DOHH2 (cell line): ENCODE measurements at regions not wholly inside any gene's neighbourhood (a gene's known extent, or its start where the extent isn't known, plus 50 kb on each side); places are given as distances from the start of the nearest gene placed in this dataset.

ENCODE experiments used
- H3F3A ChIP-seq: fragments of 200-600 bp; sonication (generic), shearing (Covaris generic); 2 replicates; pipeline ENCODE4 v1.6.0; 2016; ENCODE audit warnings: antibody characterized with exemption, mild to moderate bottlenecking; ENCODE audit not compliant: control insufficient read depth, insufficient read depth
- H3K27ac ChIP-seq: fragments of 200-600 bp; sonication (generic); 2 replicates; pipeline ENCODE4 v1.5.1; 2014; ENCODE audit warnings: low read depth, mild to moderate bottlenecking, low read length, moderate library complexity
- H3K27me3 ChIP-seq: fragments of 200-600 bp; sonication (generic); 2 replicates; pipeline ENCODE4 v1.6.1; 2014; ENCODE audit warnings: mild to moderate bottlenecking, low read length, mixed read lengths; ENCODE audit not compliant: control insufficient read depth
- H3K36me3 ChIP-seq: fragments of 200-600 bp; sonication (generic); 2 replicates; pipeline ENCODE4 v1.6.1; 2014; ENCODE audit warnings: mild to moderate bottlenecking, low read length, moderate library complexity, mixed read lengths; ENCODE audit not compliant: control insufficient read depth
- H3K4me1 ChIP-seq: fragments of 200-600 bp; sonication (generic); 2 replicates; pipeline ENCODE4 v1.6.1; 2014; ENCODE audit warnings: mild to moderate bottlenecking, low read length, mixed read lengths; ENCODE audit not compliant: control insufficient read depth
- H3K4me2 ChIP-seq: fragments of 200-600 bp; sonication (generic); 2 replicates; pipeline ENCODE4 v1.6.0; 2014; ENCODE audit warnings: mild to moderate bottlenecking, low read length, moderate library complexity
- H3K4me3 ChIP-seq: fragments of 200-600 bp; sonication (generic); 2 replicates; pipeline ENCODE4 v1.5.1; 2014; ENCODE audit warnings: mild to moderate bottlenecking, low read length, mixed read lengths
- H3K79me2 ChIP-seq: fragments of 200-600 bp; sonication (generic); 2 replicates; pipeline ENCODE4 v1.6.1; 2014; ENCODE audit warnings: mild to moderate bottlenecking, low read length, mixed read lengths; ENCODE audit not compliant: control insufficient read depth
- H3K9me2 ChIP-seq: fragments of 200-600 bp; sonication (generic); replicated peaks from 2 replicates; pipeline ENCODE4 v1.6.1; 2014; ENCODE audit warnings: mild to moderate bottlenecking, low read length, mixed read lengths; ENCODE audit not compliant: control insufficient read depth
- H3K9me3 ChIP-seq: fragments of 200-600 bp; sonication (generic); 2 replicates; pipeline ENCODE4 v1.6.1; 2014; ENCODE audit warnings: antibody characterized with exemption, low read length, mixed read lengths; ENCODE audit not compliant: control insufficient read depth, insufficient read depth
- H4K20me1 ChIP-seq: fragments of 200-600 bp; sonication (generic); 2 replicates; pipeline ENCODE4 v1.6.0; 2014; ENCODE audit warnings: low read depth, mild to moderate bottlenecking, antibody characterized with exemption, low read length, moderate library complexity; ENCODE audit not compliant: control insufficient read depth, insufficient read depth
- EZH2phosphoT487 ChIP-seq: fragments of 200-600 bp; sonication (generic); IDR thresholded peaks from 2 replicates; pipeline ENCODE4 v1.6.1; 2017; ENCODE audit warnings: borderline replicate concordance, mild to moderate bottlenecking, antibody characterized with exemption, low read length, moderate library complexity, mixed read lengths
- TF ChIP-seq, protein P1 (sequence below): fragments of 200-600 bp; sonication (generic); IDR thresholded peaks from one replicate; pipeline ENCODE4 v1.5.1; 2014; ENCODE audit warnings: antibody characterized with exemption, mild to moderate bottlenecking, low read depth, low read length; ENCODE audit not compliant: poor library complexity, severe bottlenecking

DNA sequence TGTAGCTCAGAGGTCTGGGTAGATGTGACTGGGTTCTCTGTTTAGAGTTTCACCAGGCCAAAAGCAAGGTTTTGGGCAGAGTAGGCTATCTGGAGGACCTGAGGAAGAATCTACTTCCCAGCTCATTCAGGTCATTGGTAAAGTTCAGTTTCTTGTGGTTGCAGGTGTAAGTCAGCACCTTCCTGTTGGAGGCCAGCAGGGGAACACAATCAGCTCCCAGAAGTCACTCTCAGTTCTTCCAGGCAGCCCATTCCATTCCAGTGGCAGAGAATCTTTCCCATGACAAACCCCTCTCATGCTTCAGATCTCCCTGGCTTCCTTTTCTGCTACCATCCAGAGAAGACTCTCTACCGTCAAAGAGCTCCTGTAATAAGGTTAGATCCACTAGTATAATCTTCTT lies 176.2 kb upstream of the UFM1 start:
- H3K4me2 ChIP-seq, result no peak overlapping the region
- H3F3A ChIP-seq, result no peaks in the 10 kb centered on the region
- H3K79me2 ChIP-seq, result no peaks in the 10 kb centered on the region
- no peaks in the 10 kb centered on the region for H3K27me3 ChIP-seq
- no peak overlapping the region for H3K4me3 ChIP-seq
- no peaks in the 10 kb centered on the region for H3K4me1 ChIP-seq
- H3K27ac ChIP-seq, result no peak overlapping the region
- no peaks in the 10 kb centered on the region for H4K20me1 ChIP-seq
- no peaks in the 10 kb centered on the region for H3K9me3 ChIP-seq
- no peaks in the 10 kb centered on the region for H3K9me2 ChIP-seq
- TF ChIP-seq, protein P1, sequence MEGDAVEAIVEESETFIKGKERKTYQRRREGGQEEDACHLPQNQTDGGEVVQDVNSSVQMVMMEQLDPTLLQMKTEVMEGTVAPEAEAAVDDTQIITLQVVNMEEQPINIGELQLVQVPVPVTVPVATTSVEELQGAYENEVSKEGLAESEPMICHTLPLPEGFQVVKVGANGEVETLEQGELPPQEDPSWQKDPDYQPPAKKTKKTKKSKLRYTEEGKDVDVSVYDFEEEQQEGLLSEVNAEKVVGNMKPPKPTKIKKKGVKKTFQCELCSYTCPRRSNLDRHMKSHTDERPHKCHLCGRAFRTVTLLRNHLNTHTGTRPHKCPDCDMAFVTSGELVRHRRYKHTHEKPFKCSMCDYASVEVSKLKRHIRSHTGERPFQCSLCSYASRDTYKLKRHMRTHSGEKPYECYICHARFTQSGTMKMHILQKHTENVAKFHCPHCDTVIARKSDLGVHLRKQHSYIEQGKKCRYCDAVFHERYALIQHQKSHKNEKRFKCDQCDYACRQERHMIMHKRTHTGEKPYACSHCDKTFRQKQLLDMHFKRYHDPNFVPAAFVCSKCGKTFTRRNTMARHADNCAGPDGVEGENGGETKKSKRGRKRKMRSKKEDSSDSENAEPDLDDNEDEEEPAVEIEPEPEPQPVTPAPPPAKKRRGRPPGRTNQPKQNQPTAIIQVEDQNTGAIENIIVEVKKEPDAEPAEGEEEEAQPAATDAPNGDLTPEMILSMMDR, result no peak
- TF ChIP-seq EZH2phosphoT487, result no peak
- no peaks in the 10 kb centered on the region for H3K36me3 ChIP-seq

DNA sequence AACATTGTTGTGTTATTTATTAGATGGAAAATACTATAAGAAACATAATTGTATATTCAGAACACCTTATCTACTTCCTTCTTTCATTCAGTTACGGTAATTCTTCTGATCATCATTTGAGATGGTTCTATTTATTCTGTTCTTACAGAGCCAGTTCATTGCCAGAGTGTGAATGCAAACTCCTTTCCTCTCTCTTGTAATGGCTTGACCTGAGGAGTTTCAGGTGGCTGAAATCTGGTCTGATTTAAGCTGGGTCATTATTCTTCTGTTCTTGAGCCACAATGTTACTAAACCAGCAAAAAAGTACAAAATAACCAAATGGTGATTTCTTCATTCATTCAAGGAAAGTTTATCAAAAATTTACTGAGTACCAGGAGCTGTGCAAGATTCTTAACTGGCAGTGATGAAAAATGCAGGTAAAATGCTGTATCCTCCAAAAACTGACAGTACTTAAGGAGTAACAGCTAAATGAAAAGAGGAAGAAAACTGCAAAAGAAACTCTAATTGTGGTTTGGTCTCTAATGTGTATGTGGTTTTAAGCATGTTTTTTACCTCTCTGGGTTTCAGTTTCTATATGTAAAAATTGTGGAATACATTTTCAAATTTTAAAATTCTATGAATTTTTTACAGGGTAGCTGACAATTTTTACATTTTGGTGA lies 182.4 kb upstream of the UFM1 start:
- Histone ChIP-seq H3K4me2 (peak overlapping the region; percentile 43), H3K9me3 (no peaks in the 10 kb centered on the region), H3K27ac (no peak overlapping the region), H3K79me2 (no peaks in the 10 kb centered on the region), H3K9me2 (no peaks in the 10 kb centered on the region), H3K27me3 (no peaks in the 10 kb centered on the region), H3F3A (no peaks in the 10 kb centered on the region), H4K20me1 (no peaks in the 10 kb centered on the region), H3K4me1 (peaks cover 4% of the 10 kb centered on the region; the same call in 1 of the 2 replicates), H3K4me3 (no peak overlapping the region), H3K36me3 (no peaks in the 10 kb centered on the region)
- no peak for TF ChIP-seq EZH2phosphoT487
- TF ChIP-seq, protein P1, result no peak

DNA sequence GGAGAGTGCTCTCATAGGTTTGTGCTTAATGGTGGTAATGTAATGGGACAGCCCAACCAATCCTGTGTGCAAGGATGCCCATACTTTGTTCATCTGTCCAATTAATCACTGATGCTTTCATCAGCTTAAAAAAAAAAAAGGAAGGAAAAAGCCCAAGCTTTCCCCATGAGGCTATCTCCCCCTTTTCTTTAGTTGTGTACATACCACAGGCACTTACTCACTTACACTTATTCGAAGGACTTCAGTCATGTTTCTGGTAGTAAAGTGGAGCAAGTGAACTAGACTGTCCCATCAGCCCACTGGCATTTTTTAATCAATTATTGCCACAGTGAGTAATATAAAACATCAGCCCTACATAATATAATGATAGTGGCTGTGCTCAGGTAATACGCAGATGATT lies 183.5 kb upstream of the UFM1 start:
- Histone ChIP-seq H3K36me3 (no peaks in the 10 kb centered on the region), H3K9me3 (no peaks in the 10 kb centered on the region), H3K4me1 (peaks cover 4% of the 10 kb centered on the region; the same call in 1 of the 2 replicates), H3K27ac (no peak overlapping the region), H3K9me2 (no peaks in the 10 kb centered on the region), H4K20me1 (no peaks in the 10 kb centered on the region), H3K79me2 (no peaks in the 10 kb centered on the region), H3K4me2 (no peak overlapping the region), H3K4me3 (no peak overlapping the region), H3K27me3 (no peaks in the 10 kb centered on the region), H3F3A (no peaks in the 10 kb centered on the region)
- no peak for TF ChIP-seq EZH2phosphoT487
- TF ChIP-seq, protein P1, result no peak
